PC-9 (cell line): ENCODE measurements at regions not wholly inside any gene's neighbourhood (a gene's known extent, or its start where the extent isn't known, plus 50 kb on each side); places are given as distances from the start of the nearest gene placed in this dataset.

ENCODE experiments used
- CTCF ChIP-seq: fragments of 200-600 bp; sonication (generic); conservative IDR thresholded peaks from 2 replicates; pipeline ENCODE4 v1.6.1; 2017; ENCODE audit warnings: mixed run types, antibody characterized with exemption, mild to moderate bottlenecking, moderate library complexity
- EZH2 ChIP-seq: fragments of 200-600 bp; sonication (generic); IDR thresholded peaks from 2 replicates; pipeline ENCODE4 v1.8.0; 2017; ENCODE audit warnings: antibody characterized with exemption, low read depth

- TF ChIP-seq EZH2 (no peak), CTCF (no peak)
Observed at GRCh38 chr14:45721472-45721871, 468.5 kb upstream of the MIS18BP1 start.
